ENCODE measurements at regions not wholly inside any gene's neighbourhood (a gene's known extent, or its start where the extent isn't known, plus 50 kb on each side); places are given as distances from the start of the nearest gene placed in this dataset.
A peak's percentile ranks its signal among the peaks of the same experiment; 100 is the strongest.
"Not testable (repeated sequence)": the region's sequence is repeated elsewhere in the genome, so short reads cannot be mapped to it uniquely, and the experiment has no call there.

- DNase-seq (ENCODE audit: low spot score), result no peak
Measured at GRCh38 chr5:167346461-167346860, 945.0 kb upstream of the WWC1 start.

- DNase-seq (ENCODE audit: low spot score), result no peak
Measured at GRCh38 chr5:167348251-167348926, 943.1 kb upstream of the WWC1 start.

GRCh38 chr5:167348980-167349379 lies 942.5 kb upstream of the WWC1 start:
- no peak for DNase-seq (ENCODE audit: low spot score)

DNA sequence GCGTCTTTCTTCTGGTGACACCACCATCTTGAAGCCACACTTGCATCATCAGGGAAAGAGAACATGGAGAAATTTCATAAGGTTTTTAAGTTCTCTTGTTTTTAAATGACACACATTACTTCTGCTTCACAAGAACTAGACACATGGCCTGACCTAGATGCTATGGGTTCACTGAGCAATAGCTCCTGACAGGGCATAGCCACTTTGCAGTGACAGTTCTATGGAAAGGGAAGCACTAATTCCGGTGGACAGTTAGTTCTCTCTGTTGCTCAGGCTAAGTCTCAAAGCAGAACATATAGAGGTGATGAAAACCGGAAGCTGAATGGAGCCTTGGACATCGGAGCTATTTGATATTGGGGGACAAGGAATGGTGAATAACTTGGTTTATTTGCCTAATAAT lies 940.1 kb upstream of the WWC1 start:
- no peak for DNase-seq (ENCODE audit: low spot score)

GRCh38 chr5:167352801-167353200 lies 938.6 kb upstream of the WWC1 start:
- DNase-seq (ENCODE audit: low spot score), result peak; percentile 99

- DNase-seq (ENCODE audit: low spot score), result peak; percentile 30
Measured at GRCh38 chr5:167355346-167355745, 936.1 kb upstream of the WWC1 start.

DNA sequence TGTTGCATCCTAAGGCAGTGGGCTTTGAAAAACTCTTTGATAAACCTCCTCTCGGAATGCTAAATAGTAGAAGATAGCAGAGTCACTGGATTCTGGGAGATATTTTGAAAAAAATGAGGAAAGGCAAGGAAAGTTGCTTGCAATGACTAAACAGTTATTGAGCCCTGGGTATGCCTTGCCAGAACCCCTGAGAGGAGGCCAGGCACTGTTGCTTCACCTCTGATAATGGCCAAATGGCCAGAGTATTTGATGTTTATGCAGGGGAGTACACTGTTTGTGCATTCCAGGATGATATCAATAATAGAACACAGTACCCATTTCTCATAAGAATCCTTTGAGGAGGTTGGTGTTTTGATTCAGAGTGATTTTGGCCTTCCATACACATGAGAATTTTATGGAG lies 935.1 kb upstream of the WWC1 start:
- no peak for DNase-seq (ENCODE audit: low spot score)

- no peak for DNase-seq (ENCODE audit: low spot score)
Measured at GRCh38 chr5:167358868-167359492, 932.5 kb upstream of the WWC1 start.

DNA sequence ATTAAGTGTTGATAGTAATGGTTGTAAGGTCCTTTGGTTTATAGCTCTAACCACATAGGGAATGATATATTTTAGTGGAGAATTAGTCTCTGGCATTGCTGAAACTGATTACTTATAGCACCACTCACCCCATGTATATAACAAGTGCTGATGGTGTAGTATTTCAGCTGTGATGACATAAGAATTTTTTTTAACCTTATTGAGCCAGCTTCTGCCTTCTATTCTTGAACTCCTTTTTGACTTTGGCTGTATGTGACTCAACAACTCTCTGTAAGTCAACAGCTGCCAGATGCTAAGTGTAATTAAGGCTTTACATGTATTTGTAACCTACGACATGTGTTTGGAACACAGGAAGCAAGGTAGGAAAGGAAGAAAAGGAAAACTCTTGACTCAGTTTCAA lies 929.6 kb upstream of the WWC1 start:
- DNase-seq (ENCODE audit: low spot score), result no peak

GRCh38 chr5:167363065-167363464 lies 928.4 kb upstream of the WWC1 start:
- no peak for DNase-seq (ENCODE audit: low spot score)

GRCh38 chr5:167375125-167375524 lies 916.3 kb upstream of the WWC1 start:
- no peak for DNase-seq (ENCODE audit: low spot score)

DNA sequence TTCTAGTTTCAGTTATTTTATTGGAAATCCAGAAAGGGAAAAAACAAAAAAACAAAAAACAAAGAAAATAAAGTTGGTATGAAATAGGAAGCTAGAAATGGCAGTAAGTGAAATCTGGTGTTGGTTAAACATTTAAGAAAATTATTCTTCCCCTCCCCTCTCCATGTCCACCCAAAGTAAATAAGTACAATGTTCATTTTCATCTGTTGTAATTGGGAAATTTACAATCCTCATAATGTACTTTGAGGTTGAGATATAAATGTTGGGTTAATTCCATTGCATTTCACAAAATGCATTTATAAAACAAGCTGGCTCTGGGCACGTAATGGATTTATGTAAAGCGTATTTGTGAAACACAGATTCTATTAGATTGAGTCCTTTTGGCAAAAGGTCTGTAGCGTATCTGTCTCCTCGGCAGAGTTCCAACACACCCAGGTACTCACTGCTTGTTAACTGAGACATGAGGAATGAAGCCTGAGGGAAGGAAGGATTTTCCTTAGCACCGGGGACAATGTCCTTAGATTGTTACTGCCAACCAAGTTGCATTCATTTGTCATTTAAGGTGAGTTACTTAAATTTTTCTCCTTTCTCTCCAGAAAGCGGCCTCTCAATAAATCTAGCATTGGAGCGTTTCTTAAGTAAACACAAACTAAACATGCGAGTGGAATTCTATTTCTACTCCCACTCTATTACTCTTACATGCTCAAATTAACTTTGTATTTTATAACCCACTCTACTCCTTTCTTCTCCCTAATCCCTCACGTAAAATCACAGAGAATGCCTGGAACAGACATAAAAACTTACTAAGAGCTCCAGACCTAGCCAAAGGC lies 912.3 kb upstream of the WWC1 start:
- no peak for DNase-seq (ENCODE audit: low spot score)

DNA sequence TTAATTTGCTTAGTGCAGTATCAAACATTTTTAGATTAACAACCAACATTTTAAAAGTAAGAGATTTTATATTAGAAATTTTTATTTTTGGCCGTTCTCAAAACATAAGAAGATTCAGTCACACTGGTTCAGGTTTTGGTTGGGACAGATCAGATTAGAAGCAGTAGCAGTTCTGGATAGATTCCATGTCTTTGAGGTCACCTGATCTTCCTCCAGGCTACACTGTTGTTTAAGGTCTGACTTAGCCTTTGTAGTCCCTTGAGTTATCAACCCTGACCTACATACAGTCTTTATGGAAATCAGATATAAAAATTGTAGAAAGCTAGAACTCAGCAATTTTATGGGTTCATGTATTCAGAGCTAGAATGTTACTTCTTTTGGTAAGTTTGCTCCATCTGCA lies 910.0 kb upstream of the WWC1 start:
- no peak for DNase-seq (ENCODE audit: low spot score)

GRCh38 chr5:167389537-167389936 lies 901.9 kb upstream of the WWC1 start:
- no peak for DNase-seq (ENCODE audit: low spot score)

DNA sequence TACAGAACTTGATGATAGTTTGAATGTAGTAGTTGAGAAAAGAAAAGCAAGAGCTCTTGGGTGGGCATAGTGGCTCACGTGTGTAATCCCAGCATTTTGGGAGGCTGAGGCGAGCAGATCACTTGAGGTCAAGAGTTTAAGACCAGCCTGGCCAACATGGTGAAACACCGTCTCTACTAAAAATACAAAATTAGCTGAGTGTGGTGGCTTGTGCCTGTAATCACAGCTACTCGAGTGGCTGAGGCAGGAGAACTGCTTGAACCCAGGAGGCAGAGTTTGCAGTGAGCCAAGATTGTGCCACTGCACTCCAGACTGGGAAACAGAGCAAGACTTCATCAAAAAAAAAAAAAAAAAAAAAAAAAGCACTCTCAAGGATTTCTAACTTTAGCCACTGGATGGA lies 900.2 kb upstream of the WWC1 start:
- not testable (repeated sequence) for DNase-seq (ENCODE audit: low spot score)

- DNase-seq (ENCODE audit: low spot score), result no peak
Measured at GRCh38 chr5:167392240-167392639, 899.2 kb upstream of the WWC1 start.

- no peak for DNase-seq (ENCODE audit: low spot score)
Measured at GRCh38 chr5:167393358-167393757, 898.1 kb upstream of the WWC1 start.

- no peak for DNase-seq (ENCODE audit: low spot score)
Measured at GRCh38 chr5:167402671-167403070, 888.8 kb upstream of the WWC1 start.

DNA sequence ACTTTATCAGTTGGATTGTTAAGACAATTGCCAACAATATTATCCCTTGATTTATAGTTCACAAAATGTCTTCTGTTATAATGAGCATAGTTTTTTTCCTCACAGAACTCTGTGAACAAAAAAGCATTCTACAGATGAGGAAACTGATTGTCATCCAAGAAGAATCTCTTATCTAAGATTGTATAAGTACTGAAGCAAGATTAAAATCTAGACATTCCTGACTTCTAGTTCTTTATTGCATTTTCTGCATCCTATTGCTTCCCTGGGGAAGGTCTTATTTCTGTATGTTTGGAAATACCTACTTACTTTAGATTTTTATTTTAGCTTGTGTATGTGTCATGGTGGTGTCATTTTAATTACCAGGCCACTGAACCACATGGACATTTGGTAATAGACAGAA lies 884.9 kb upstream of the WWC1 start:
- DNase-seq (ENCODE audit: low spot score), result no peak

GRCh38 chr5:167412556-167412955 lies 878.9 kb upstream of the WWC1 start:
- DNase-seq (ENCODE audit: low spot score), result no peak

DNA sequence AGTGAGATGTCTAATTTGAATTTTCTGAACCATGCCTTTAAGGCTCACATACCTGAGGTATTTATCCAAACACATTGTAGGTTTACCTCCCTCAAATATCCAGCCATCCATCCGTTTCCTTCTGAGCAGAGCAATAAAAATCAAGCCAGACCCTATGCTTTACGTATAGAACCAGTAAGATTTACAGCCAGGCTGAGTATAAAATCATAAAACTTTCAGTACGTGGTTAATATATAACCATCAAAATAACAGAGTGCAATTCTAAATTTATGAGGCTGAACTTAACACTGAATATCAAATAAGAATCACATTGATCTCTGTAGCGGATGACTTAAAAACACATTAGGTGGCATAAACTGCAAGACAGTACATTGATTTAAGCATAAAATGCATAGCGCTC lies 877.9 kb upstream of the WWC1 start:
- DNase-seq (ENCODE audit: low spot score), result no peak

DNA sequence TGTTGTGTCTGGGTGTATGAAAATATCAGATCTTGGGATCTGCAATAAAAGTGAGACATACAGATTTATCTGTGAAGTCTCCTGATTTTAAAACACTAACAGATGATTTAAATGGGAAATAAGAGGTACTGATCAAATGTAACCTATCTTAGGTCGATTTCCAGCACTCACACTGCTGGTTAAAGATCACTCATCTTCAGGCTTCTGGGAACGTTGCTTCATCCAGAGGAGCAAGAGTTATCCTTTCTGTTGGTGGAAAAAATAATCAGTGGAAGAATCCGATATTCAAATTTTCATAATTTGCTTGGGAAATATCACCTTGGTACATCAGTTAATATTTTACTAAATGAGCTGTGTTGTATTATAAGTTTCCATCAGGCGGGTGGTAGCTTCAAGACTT lies 876.8 kb upstream of the WWC1 start:
- DNase-seq (ENCODE audit: low spot score), result no peak

All from SW480 (cell line).